HG03469 (cell line): ENCODE measurements at regions not wholly inside any gene's neighbourhood (a gene's known extent, or its start where the extent isn't known, plus 50 kb on each side); places are given as distances from the start of the nearest gene placed in this dataset.
A peak's percentile ranks its signal among the peaks of the same experiment; 100 is the strongest.
"Not testable (repeated sequence)": the region's sequence is repeated elsewhere in the genome, so short reads cannot be mapped to it uniquely, and the experiment has no call there.

Source experiments
- ATAC-seq: cut with Tn5 transposase; IDR thresholded peaks from one replicate; pipeline ENCODE4 v1.9.1; 2021; ENCODE audit warnings: mild to moderate bottlenecking, moderate library complexity, moderate number of reproducible peaks; ENCODE audit not compliant: unreplicated experiment

DNA sequence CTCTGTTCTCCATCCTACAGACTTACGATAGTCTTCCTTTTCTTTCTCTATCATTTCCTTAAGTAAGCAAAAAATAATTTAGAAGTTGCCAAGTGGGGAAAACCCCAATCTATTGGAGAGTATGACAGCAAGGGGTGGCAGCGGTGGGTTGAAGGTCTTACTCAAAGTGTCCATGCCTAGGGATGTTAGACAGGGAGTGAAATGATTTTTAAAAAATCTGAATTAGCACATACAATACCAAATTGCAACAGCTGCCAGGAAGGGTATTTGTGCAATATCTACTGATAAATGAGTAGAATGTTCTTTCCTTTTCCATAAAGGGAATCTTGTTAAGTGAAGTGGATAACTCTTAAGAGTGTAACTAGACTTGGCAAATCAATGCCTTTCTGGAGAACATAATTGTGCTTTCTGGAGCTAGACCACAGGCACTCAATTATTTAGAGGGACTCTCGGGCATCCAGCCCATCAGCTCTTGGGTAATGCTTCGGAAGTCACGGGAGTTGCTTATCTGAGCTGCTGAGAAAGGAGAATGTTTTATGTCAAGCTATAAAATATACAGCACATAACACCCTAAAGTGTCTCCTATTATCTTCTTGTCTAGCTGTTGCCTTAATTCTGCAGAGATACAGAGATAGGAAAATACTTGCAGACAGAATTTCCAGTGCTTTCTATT, 151.5 kb downstream of the KCNJ2 start:
- ATAC-seq = no peak

GRCh38 chr17:70321352-70321751, 152.0 kb downstream of the KCNJ2 start:
- no peak for ATAC-seq

DNA sequence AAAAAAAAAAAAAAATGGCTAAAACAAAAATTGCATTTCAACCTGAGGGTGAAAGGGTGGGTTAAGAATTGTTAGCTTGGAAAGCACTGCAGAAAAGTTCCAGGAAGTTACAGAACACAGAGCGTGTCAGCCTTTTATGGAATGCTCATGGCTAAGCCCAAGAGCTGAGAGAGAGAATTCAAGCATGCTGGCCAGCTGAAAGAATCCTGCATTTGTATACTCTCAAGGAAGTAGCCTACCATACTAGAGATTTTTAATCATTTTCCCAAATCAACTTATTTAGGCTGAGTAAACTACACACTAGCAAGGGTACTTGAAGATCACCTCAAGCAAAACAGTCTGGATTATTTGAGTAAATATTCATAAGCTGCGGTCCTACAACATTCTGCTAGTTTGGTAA, 153.9 kb downstream of the KCNJ2 start:
- no peak for ATAC-seq

DNA sequence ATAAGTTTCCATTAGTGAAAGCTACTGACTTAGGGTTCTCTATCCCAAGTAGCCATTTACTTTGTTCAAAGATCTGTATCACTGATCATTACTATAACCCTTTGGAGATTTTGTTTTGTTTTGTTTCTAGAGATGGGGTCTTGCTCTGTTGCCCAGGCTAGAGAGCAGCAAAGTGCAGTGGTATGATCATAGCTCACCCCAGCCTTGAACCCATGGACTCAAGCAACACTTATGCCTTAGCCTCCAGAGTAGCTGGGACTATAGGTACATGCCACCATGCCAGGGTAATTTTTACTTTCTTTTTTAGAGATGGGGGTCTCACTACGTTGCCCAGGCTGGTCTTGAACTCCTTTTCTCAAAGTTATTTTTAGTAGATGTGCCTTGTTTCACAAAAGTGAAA, 154.7 kb downstream of the KCNJ2 start:
- ATAC-seq = no peak

GRCh38 chr17:70327279-70327678, 157.9 kb downstream of the KCNJ2 start:
- ATAC-seq = no peak

DNA sequence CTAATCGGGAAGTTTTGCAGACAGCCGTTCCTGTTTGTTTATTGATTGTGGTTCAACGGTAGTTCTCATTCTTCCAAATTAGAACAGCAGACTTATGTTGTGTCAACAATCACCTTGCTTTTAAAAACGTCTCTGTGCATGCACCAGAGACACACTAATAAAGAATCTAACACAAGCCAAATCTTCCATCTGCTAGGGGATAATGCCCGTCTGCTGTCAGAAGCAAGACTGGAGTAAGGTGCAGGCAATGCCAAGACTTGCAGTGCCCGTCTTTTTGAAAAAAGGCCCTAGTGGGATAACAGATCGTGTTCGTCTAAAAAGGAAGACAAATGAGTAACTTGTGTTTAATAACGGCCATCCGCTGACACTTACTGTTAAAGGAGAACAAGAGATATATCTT, 158.4 kb downstream of the KCNJ2 start:
- ATAC-seq = no peak

GRCh38 chr17:70329721-70330120, 160.4 kb downstream of the KCNJ2 start:
- ATAC-seq = no peak

GRCh38 chr17:70331066-70331465, 161.7 kb downstream of the KCNJ2 start:
- ATAC-seq = not testable (repeated sequence)

GRCh38 chr17:70332356-70333210, 163.3 kb downstream of the KCNJ2 start:
- no peak for ATAC-seq

GRCh38 chr17:70336411-70336810, 167.1 kb downstream of the KCNJ2 start:
- ATAC-seq = no peak

- ATAC-seq = no peak
Measured at GRCh38 chr17:70338946-70339354, 169.6 kb downstream of the KCNJ2 start.

DNA sequence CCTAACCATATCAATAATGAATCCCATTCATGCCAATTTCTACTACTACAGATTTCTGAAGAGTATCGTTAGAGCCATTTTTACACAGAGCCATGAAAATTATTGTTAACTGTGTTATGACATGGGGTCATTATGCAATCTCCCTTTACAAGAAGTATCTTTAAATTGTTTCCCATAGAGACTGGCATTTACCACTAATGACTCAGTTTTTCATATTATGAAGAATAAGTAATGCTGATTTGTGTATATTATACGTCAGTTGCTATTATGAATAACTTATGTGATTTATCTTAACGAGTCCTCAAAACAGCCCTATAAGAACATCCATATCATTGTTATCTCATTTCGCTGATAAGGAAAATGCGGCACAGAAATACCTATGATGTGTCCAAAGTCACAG, 173.8 kb downstream of the KCNJ2 start:
- ATAC-seq = no peak

DNA sequence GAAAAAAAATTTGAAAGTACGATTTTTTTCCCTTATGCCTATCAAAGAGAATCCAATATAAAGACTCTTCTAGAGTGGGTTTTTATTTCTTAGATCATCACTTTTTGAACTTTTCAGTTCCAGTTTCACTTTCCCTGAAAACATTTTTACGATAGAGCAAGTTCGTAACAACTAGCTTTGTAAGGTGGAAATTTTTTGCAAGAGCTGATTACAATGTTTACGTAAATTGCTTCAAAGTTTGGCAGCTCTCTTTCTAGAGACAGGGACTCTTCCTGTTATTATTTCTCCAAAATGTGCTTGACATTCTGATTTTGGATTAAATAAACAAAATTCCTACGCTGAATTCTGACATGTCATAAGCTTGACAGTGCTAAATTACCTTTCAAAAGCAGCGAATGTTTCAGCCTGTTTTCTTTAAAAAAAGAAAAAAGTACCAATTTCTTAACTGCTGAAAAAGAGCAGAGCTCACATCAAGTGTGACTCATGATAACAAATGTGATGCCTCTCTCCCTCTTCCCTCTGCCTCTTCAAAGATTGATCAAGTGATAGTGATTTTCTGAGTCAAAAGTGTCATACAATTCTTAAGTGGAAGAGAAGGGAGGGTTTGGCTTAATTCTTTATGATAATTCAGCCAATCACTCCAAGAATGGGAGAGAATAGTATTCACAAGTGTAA, 175.2 kb downstream of the KCNJ2 start:
- no peak for ATAC-seq

DNA sequence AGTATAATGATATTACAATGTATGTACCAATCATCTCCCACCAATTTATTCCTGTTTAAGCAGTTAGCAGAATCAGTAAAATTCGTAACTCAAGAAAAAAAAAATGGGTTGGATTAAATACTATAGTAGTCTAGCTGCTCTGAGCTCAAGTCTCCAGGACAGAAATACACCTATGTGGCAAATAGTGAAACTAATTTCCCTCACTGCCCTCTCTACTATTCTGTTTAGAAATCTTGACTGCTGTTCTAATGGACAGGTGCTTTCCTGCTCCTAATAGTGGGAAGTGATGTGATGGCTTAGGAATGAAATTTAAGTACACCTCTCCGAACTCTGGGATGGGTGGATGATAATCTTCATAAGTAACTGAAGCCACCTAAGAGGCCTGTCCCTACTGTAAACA, 175.7 kb downstream of the KCNJ2 start:
- no peak for ATAC-seq

- no peak for ATAC-seq
Measured at GRCh38 chr17:70352834-70353233, 183.5 kb downstream of the KCNJ2 start.

- no peak for ATAC-seq
Measured at GRCh38 chr17:70353408-70354092, 184.2 kb downstream of the KCNJ2 start.

DNA sequence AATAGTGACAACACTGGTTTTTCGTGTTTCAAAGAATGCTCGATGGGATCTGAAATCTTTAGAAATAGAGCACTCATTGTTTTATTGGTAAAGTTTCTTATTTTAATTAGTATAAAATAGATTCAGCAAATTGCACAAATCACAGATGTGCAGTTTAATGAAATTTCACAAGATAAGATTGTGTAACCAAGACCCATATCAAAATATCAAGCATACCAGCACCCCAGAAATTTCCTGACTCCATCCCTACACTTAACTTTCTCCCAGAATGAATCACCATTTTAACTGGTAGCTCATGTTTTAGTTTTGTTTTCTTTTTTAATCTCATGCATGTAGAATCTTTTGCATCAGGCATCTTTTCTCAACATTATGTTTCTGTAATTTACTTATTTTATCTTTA, 185.9 kb downstream of the KCNJ2 start:
- ATAC-seq = no peak

- no peak for ATAC-seq
Measured at GRCh38 chr17:70357190-70357589, 187.9 kb downstream of the KCNJ2 start.

DNA sequence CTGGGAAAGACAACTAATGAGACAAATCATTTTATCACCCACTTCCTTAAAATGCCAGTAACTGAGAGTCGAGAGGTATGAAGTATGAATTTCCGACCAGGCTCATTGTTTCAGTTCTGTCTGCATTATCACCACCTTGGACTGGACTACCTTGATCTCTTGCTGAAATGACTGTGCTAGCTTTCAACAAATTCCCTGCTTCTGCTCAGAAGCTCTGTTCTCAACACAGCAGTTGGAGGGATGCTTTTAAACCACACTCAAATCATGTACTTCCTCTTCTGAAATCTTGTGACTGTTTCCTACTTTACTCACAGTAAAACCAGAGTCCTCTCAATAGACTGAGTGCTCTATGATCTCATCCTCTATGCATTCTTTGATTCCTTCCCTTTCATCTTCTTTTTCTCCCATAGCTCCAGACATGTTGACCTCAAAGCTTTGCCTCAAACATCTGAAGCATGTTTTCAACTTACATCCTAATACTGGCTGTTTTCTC, 195.8 kb downstream of the KCNJ2 start:
- peak; percentile 93 for ATAC-seq

DNA sequence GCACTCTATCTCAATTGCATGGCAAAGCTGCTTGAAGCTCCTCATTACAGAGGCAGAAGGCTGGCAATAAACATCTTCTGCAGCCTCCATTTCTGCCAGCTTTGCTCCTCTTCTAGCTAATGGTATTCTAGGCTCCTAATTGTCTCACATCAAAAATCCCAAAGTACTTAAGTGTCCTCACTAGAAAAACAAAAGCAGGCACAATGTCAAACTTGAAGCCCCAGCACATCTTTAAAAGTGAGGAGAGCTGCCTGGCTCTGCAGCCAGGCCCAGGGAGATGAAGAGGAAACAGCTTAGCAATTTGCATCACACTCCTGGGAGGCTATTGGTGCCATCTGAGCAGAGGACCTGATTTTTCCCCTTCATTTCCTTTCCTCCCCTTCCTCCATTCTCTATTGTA, 197.1 kb downstream of the KCNJ2 start:
- no peak for ATAC-seq

DNA sequence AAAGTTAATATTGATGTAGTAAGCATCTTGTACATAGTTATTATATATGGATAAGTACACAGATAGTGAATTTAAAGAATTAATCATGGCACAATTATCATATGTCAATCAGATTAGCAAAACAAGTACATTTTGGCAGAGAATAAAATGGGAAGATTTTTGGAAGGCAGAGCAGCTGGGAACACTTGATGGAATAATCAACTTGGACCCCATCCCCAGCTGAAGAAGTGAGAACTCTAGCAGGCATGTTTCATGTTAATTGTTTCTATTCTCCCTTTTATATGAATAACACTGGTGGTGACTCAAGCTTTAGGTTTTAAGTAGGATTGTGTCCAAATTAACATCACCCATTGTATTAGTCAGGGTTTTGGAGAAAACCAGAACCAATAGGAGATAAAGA, 198.7 kb downstream of the KCNJ2 start:
- no peak for ATAC-seq
